HepG2 (cell line): ENCODE measurements at regions not wholly inside any gene's neighbourhood (a gene's known extent, or its start where the extent isn't known, plus 50 kb on each side); places are given as distances from the start of the nearest gene placed in this dataset.

Experiments
- ATAC-seq: fragments of 200-7000 bp; cut with Tn5 transposase; 3 replicates; pipeline ENCODE4 v1.9.1; 2020; ENCODE audit warnings: mild to moderate bottlenecking, moderate library complexity
- BruUV-seq: library from RNA; stranded (reverse); fragments of 400-500 nt; replicated peaks from 2 replicates; lab custom pipeline; 2021; lab: Mats Ljungman, UMichigan
- CTCF ChIA-PET: fragments of 300-600 bp; formaldehyde crosslinking; extraction: SDS; loops from one replicate; lab custom pipeline; 2021; ENCODE audit warnings: low total read pairs, inconsistent platforms, low intra/inter-chr PET ratio; lab: Yijun Ruan, JAX
- POLR2A ChIA-PET: fragments of 350-600 bp; sonication (Branson Sonifier 250); formaldehyde crosslinking; loops from one replicate; lab custom pipeline; 2020; ENCODE audit warnings: antibody characterized with exemption, inconsistent platforms; lab: Yijun Ruan, JAX
- DNase-seq: peaks from one replicate; pipeline ENCODE4 v3.0.0-alpha.2; 2015; ENCODE audit warnings: low spot score
- FAIRE-seq: peaks from 3 replicates; lab custom pipeline; 2011; peaks lifted over from hg19 to GRCh38; lab: Jason Lieb, UNC
- H2AFZ ChIP-seq: one replicate; pipeline ENCODE4 v1.6.1; 2011; ENCODE audit warnings: low read length, inconsistent platforms
- H3K27ac ChIP-seq: fragments of 300-600 bp; 3 replicates; pipeline ENCODE4 v1.8.0; 2011; ENCODE audit warnings: mixed run types, mild to moderate bottlenecking, mixed read lengths, low read length, inconsistent platforms; ENCODE audit not compliant: insufficient read depth; ENCODE audit errors: extremely low read length
- H3K27me3 ChIP-seq, 2 experiments: fragments of 200-600 bp in 1 of 2; 2 replicates in 1 of 2; 3 replicates in 1 of 2; pipeline versions ENCODE4 v1.6.0 to v1.8.0; 2011; ENCODE audit warnings: low read length in 2 of 2, mild to moderate bottlenecking in 2 of 2, moderate library complexity in 2 of 2, inconsistent platforms in 1 of 2; ENCODE audit not compliant: insufficient read depth in 2 of 2, control insufficient read depth in 1 of 2
- H3K36me3 ChIP-seq, 2 experiments: fragments of 200-600 bp in 1 of 2; replicated peaks in 1 of 2; 2 replicates in 1 of 2; 3 replicates in 1 of 2; pipeline versions ENCODE4 v1.5.1 to v1.8.0; 2011; ENCODE audit warnings: low read length in 2 of 2, inconsistent platforms in 1 of 2; ENCODE audit not compliant: insufficient read depth in 2 of 2, control insufficient read depth in 1 of 2
- H3K4me1 ChIP-seq: 2 replicates; pipeline ENCODE4 v1.5.1; 2012; ENCODE audit warnings: low read length, inconsistent platforms; ENCODE audit not compliant: insufficient read depth
- H3K4me2 ChIP-seq: 2 replicates; pipeline ENCODE4 v1.6.0; 2011; ENCODE audit warnings: low read depth, low read length, inconsistent platforms
- H3K4me3 ChIP-seq, 3 experiments: fragments of 200-600 bp in 1 of 3; sonication (generic), shearing (Covaris generic) in 1 of 3; replicated peaks in 1 of 3; 2 replicates each; pipeline ENCODE4 v1.5.1; 2011 to 2016; ENCODE audit warnings: low read length in 3 of 3, inconsistent platforms in 2 of 3, low read depth in 2 of 3, mild to moderate bottlenecking in 2 of 3, control low read depth in 1 of 3, mixed read lengths in 1 of 3; ENCODE audit not compliant: insufficient read depth in 1 of 3
- H3K79me2 ChIP-seq: one replicate; pipeline ENCODE4 v1.6.1; 2011; ENCODE audit warnings: low read length, inconsistent platforms; ENCODE audit not compliant: insufficient read depth
- H3K9ac ChIP-seq: 2 replicates; pipeline ENCODE4 v1.6.0; 2011; ENCODE audit warnings: mild to moderate bottlenecking, low read depth, low read length, inconsistent platforms; ENCODE audit not compliant: insufficient read depth
- H3K9me3 ChIP-seq: 2 replicates; pipeline ENCODE4 v1.5.1; 2012; ENCODE audit warnings: mild to moderate bottlenecking, low read length
- H4K20me1 ChIP-seq: 2 replicates; pipeline ENCODE4 v1.6.0; 2011; ENCODE audit warnings: inconsistent platforms, mild to moderate bottlenecking, low read length, moderate library complexity; ENCODE audit not compliant: insufficient read depth
- CENPBD1 ChIP-seq: sonication (generic); formaldehyde crosslinking; IDR thresholded peaks from 2 replicates; pipeline ENCODE4 v1.8.0; 2022; ENCODE audit warnings: missing genetic modification reagents, low read depth, mild to moderate bottlenecking, borderline replicate concordance
- FOXO4 ChIP-seq: sonication (generic); formaldehyde crosslinking; conservative IDR thresholded peaks from 2 replicates; pipeline ENCODE4 v1.8.1; 2023; ENCODE audit warnings: missing genetic modification reagents
- HNRNPLL ChIP-seq: fragments of 200-400 bp; formaldehyde crosslinking; IDR thresholded peaks from 2 replicates; pipeline ENCODE4 v1.6.1; 2017; ENCODE audit warnings: mild to moderate bottlenecking, low read depth, low read length; ENCODE audit not compliant: poor library complexity, severe bottlenecking
- HOXA7 ChIP-seq: sonication (generic); formaldehyde crosslinking; IDR thresholded peaks from 2 replicates; pipeline ENCODE4 v1.8.1; 2022; ENCODE audit warnings: mild to moderate bottlenecking, missing genetic modification reagents, moderate library complexity
- MAFF ChIP-seq: IDR thresholded peaks from 2 replicates; pipeline ENCODE4 v1.6.1; 2011; ENCODE audit warnings: low read depth, low read length, improper control_type of control experiment
- MED1 ChIP-seq: sonication (generic); formaldehyde crosslinking; IDR thresholded peaks from 2 replicates; pipeline ENCODE4 v1.4.0; 2020; ENCODE audit warnings: missing genetic modification reagents
- POLR2G ChIP-seq: fragments of 200-400 bp; formaldehyde crosslinking; IDR thresholded peaks from 2 replicates; pipeline ENCODE4 v1.6.1; 2018; ENCODE audit warnings: mild to moderate bottlenecking, low read depth, low read length, moderate library complexity
- SAP130 ChIP-seq: IDR thresholded peaks from 2 replicates; pipeline ENCODE4 v1.6.1; 2016; ENCODE audit warnings: low read depth
- SCMH1 ChIP-seq: sonication (generic); formaldehyde crosslinking; IDR thresholded peaks from 2 replicates; pipeline ENCODE4 v1.9.0; 2021; ENCODE audit warnings: missing genetic modification reagents, mild to moderate bottlenecking, borderline replicate concordance
- TRIM24 ChIP-seq: sonication (generic); formaldehyde crosslinking; IDR thresholded peaks from 2 replicates; pipeline ENCODE4 v1.8.0; 2022; ENCODE audit warnings: mild to moderate bottlenecking, missing genetic modification reagents
- ZMAT3 ChIP-seq: sonication (generic); formaldehyde crosslinking; conservative IDR thresholded peaks from 2 replicates; pipeline ENCODE4 v1.7.0; 2021; ENCODE audit warnings: missing genetic modification reagents
- ZNF451 ChIP-seq: sonication (generic); formaldehyde crosslinking; IDR thresholded peaks from 2 replicates; pipeline ENCODE4 v1.5.0; 2020; ENCODE audit warnings: mild to moderate bottlenecking, missing genetic modification reagents
- ZNF501 ChIP-seq: sonication (generic); formaldehyde crosslinking; IDR thresholded peaks from 2 replicates; pipeline ENCODE4 v1.5.1; 2020; ENCODE audit warnings: mild to moderate bottlenecking, moderate library complexity, missing genetic modification reagents
- ZNF564 ChIP-seq: sonication (generic); formaldehyde crosslinking; IDR thresholded peaks from 2 replicates; pipeline ENCODE4 v1.8.1; 2023; ENCODE audit warnings: mild to moderate bottlenecking, missing genetic modification reagents
- ZNF678 ChIP-seq: sonication (generic); formaldehyde crosslinking; IDR thresholded peaks from 2 replicates; pipeline ENCODE4 v1.4.0; 2020; ENCODE audit warnings: mild to moderate bottlenecking, missing genetic modification reagents
- ZNF761 ChIP-seq: sonication (generic); formaldehyde crosslinking; conservative IDR thresholded peaks from 2 replicates; pipeline ENCODE4 v1.4.0; 2020; ENCODE audit warnings: mild to moderate bottlenecking, missing genetic modification reagents
- WGBS: methylation state at CpG from one replicate; pipeline ENCODE4 v1.1.6; 2017; ENCODE audit warnings: low lambda C conversion rate; 5-methylcytosine and 5-hydroxymethylcytosine counted together
- in situ Hi-C: cut with HindIII; loops from 2 replicates; pipeline ENCODE4 v1.10.0; 2017; ENCODE audit warnings: low pct_unique_long_range_greater_than_20kb; ENCODE audit not compliant: extremely low pct_ligation_motif_present
- intact Hi-C: fragments of 100-400 bp; cut with micrococcal nuclease; formaldehyde crosslinking; loops from one replicate; pipeline ENCODE4 v1.10.0; 2022; ENCODE audit not compliant: unreplicated experiment

GRCh38 chr15:29567336-29567735, 254.9 kb downstream of the TJP1 start:
- ChIA-PET POLR2A (no interaction called here), CTCF (no interaction called here)
- no peak for TF ChIP-seq HNRNPLL
- Histone ChIP-seq H3K9ac (no peak overlapping the region), H2AFZ (no peak overlapping the region), H3K4me3 (no peak overlapping the region), H3K9me3 (no peaks in the 10 kb centered on the region), H3K79me2 (no peaks in the 10 kb centered on the region), H4K20me1 (no peaks in the 10 kb centered on the region), H3K4me2 (no peak overlapping the region), H3K36me3 (no peaks in the 10 kb centered on the region), H3K4me1 (no peaks in the 10 kb centered on the region), H3K27ac (no peak overlapping the region), H3K27me3 (peaks cover 4 to 23% of the 10 kb centered on the region in 2 experiments)
- no peak for DNase-seq
- no TSS peak for BruUV-seq
- WGBS, result 0% methylated on average over 1 of the region's 1 CpG
- ATAC-seq, result no peak
- FAIRE-seq, result no peak
- in situ Hi-C loops (no loop called here), intact Hi-C loops (no loop called here)

GRCh38 chr15:29566914-29567313, 255.4 kb downstream of the TJP1 start:
- H4K20me1 ChIP-seq, result no peaks in the 10 kb centered on the region
- no peaks in the 10 kb centered on the region for H3K9me3 ChIP-seq
- no peak overlapping the region for H2AFZ ChIP-seq
- H3K36me3 ChIP-seq, result no peaks in the 10 kb centered on the region
- no peaks in the 10 kb centered on the region for H3K79me2 ChIP-seq
- ATAC-seq (no peak), FAIRE-seq (no peak), DNase-seq (no peak)
- no peak overlapping the region for H3K4me2 ChIP-seq
- no TSS peak for BruUV-seq
- H3K27ac ChIP-seq, result no peak overlapping the region
- intact Hi-C loops, result no loop called here
- no peaks in the 10 kb centered on the region for H3K4me1 ChIP-seq
- H3K9ac ChIP-seq, result no peak overlapping the region
- H3K4me3 ChIP-seq, result no peak overlapping the region
- in situ Hi-C loops, result no loop called here
- ChIA-PET POLR2A (no interaction called here), CTCF (no interaction called here)
- 17% methylated on average over 3 of the region's 3 CpGs for WGBS
- peaks cover 5 to 21% of the 10 kb centered on the region in 2 experiments for H3K27me3 ChIP-seq
- no peak for TF ChIP-seq FOXO4 (CRISPR knock-in tag)
- no peak for TF ChIP-seq MAFF
- TF ChIP-seq ZNF761 (CRISPR knock-in tag), result no peak
- no peak for TF ChIP-seq ZNF451 (CRISPR knock-in tag)
- no peak for TF ChIP-seq MED1
- no peak for TF ChIP-seq TRIM24 (CRISPR knock-in tag)
- no peak for TF ChIP-seq ZMAT3 (CRISPR knock-in tag)
- TF ChIP-seq ZNF564 (CRISPR knock-in tag), result no peak
- TF ChIP-seq ZNF501, result no peak
- TF ChIP-seq HOXA7, result no peak
- no peak for TF ChIP-seq SCMH1 (CRISPR knock-in tag)
- TF ChIP-seq CENPBD1, result no peak
- no peak for TF ChIP-seq POLR2G
- no peak for TF ChIP-seq ZNF678
- TF ChIP-seq SAP130, result no peak
